PC-3 (cell line): ENCODE measurements at regions not wholly inside any gene's neighbourhood (a gene's known extent, or its start where the extent isn't known, plus 50 kb on each side); places are given as distances from the start of the nearest gene placed in this dataset.

Experiments
- CTCF ChIP-seq: fragments of 300-600 bp; sonication (generic); conservative IDR thresholded peaks from 2 replicates; pipeline ENCODE4 v1.5.1; 2017; ENCODE audit warnings: antibody characterized with exemption, low read depth, mild to moderate bottlenecking, low read length
- EZH2phosphoT487 ChIP-seq: fragments of 300-600 bp; sonication (generic); IDR thresholded peaks from 2 replicates; pipeline ENCODE4 v1.6.1; 2018; ENCODE audit warnings: mild to moderate bottlenecking, antibody characterized with exemption, low read length, borderline replicate concordance

GRCh38 chr2:60091894-60092293, 461.6 kb downstream of the BCL11A start:
- TF ChIP-seq CTCF (no peak), EZH2phosphoT487 (no peak)
